ENCODE measurements at regions not wholly inside any gene's neighbourhood (a gene's known extent, or its start where the extent isn't known, plus 50 kb on each side); places are given as distances from the start of the nearest gene placed in this dataset.

DNA sequence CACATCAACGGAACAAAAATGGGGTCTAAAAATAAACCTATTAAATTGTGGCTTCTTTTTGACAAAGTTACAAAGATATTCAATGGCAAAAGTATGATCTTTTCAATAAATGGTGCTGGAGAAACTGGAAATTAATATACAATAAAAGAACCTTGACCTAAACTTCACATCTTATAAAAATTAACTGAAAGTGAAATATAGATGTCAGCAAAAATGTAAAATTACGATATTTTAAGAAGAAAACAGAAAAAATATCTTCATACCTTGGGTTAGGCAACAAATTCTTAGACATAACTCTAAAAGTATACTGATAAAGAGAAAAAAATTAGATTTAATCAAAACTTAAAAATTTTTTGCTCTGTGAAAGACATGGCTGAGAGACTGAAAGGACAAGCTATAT is 1909.5 kb upstream of the CDH9 start:
- TF ChIP-seq, protein P1, sequence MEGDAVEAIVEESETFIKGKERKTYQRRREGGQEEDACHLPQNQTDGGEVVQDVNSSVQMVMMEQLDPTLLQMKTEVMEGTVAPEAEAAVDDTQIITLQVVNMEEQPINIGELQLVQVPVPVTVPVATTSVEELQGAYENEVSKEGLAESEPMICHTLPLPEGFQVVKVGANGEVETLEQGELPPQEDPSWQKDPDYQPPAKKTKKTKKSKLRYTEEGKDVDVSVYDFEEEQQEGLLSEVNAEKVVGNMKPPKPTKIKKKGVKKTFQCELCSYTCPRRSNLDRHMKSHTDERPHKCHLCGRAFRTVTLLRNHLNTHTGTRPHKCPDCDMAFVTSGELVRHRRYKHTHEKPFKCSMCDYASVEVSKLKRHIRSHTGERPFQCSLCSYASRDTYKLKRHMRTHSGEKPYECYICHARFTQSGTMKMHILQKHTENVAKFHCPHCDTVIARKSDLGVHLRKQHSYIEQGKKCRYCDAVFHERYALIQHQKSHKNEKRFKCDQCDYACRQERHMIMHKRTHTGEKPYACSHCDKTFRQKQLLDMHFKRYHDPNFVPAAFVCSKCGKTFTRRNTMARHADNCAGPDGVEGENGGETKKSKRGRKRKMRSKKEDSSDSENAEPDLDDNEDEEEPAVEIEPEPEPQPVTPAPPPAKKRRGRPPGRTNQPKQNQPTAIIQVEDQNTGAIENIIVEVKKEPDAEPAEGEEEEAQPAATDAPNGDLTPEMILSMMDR (IDR thresholded peaks at IDR 0.05): no peak
- TF ChIP-seq POLR2A (IDR thresholded peaks at IDR 0.05): no peak

All from testis (tissue), 2 donors.